Naive thymus-derived CD4-positive, alpha-beta T cell (primary cell): ENCODE measurements at regions not wholly inside any gene's neighbourhood (a gene's known extent, or its start where the extent isn't known, plus 50 kb on each side); places are given as distances from the start of the nearest gene placed in this dataset.

Experiments
- ATAC-seq: fragments of 150-1000 bp; cut with Tn5 transposase; 2 replicates; pipeline ENCODE4 v1.10.0; 2021; ENCODE audit warnings: mild to moderate bottlenecking, moderate library complexity
- CTCF ChIA-PET: fragments of 350-600 bp; sonication (Branson Sonifier 250); formaldehyde crosslinking; loops from one replicate; lab custom pipeline; 2021; ENCODE audit warnings: antibody characterized with exemption; lab: Charles Lee
- POLR2A ChIA-PET: fragments of 350-600 bp; sonication (Branson Sonifier 250); formaldehyde crosslinking; loops from one replicate; lab custom pipeline; 2021; ENCODE audit warnings: antibody characterized with exemption, inconsistent platforms; lab: Charles Lee
- DNase-seq, 9 donors: peaks; one replicate each; pipeline versions ENCODE4 v3.0.0 to v3.0.0-alpha.2; 2020 to 2022; ENCODE audit warnings: mixed read lengths in 1 of 9
- H3K27ac ChIP-seq: one replicate; pipeline ENCODE4 v1.7.0; 2013; ENCODE audit warnings: mild to moderate bottlenecking, low read depth, low read length, moderate library complexity
- H3K27me3 ChIP-seq, 2 donors: one replicate each; pipeline ENCODE4 v1.7.0; 2013; ENCODE audit warnings: low read length in 2 of 2, mild to moderate bottlenecking in 2 of 2, moderate library complexity in 2 of 2; ENCODE audit not compliant: control insufficient read depth in 2 of 2, insufficient read depth in 2 of 2
- H3K36me3 ChIP-seq, 3 experiments: 1 replicate in 2 of 3; 2 replicates in 1 of 3; pipeline ENCODE4 v1.7.0; 2013; ENCODE audit warnings: low read length in 3 of 3, mild to moderate bottlenecking in 3 of 3, moderate library complexity in 1 of 3; ENCODE audit not compliant: insufficient read depth in 3 of 3, control insufficient read depth in 2 of 3
- H3K4me1 ChIP-seq, 2 donors: one replicate each; pipeline ENCODE4 v1.7.0; 2013; ENCODE audit warnings: low read length in 2 of 2, mild to moderate bottlenecking in 2 of 2, moderate library complexity in 1 of 2; ENCODE audit not compliant: control insufficient read depth in 2 of 2, insufficient read depth in 2 of 2
- H3K4me3 ChIP-seq: 2 replicates; pipeline ENCODE4 v1.7.0; 2013; ENCODE audit warnings: mild to moderate bottlenecking, low read length
- H3K9me3 ChIP-seq, 3 experiments: 1 replicate in 2 of 3; 2 replicates in 1 of 3; pipeline ENCODE4 v1.7.0; 2013; ENCODE audit warnings: low read length in 3 of 3; ENCODE audit not compliant: control insufficient read depth in 2 of 3
- H3K27ac Mint-ChIP-seq, 9 donors: one replicate each; pipeline ENCODE4 v1.8.0; 2020 to 2022; ENCODE audit warnings: mixed read lengths in 9 of 9, mild to moderate bottlenecking in 8 of 9, moderate library complexity in 5 of 9, inconsistent platforms in 2 of 9
- H3K27me3 Mint-ChIP-seq, 5 donors: one replicate each; pipeline ENCODE4 v1.8.0; 2021 to 2022; ENCODE audit warnings: mixed read lengths in 5 of 5, mild to moderate bottlenecking in 1 of 5
- H3K36me3 Mint-ChIP-seq, 5 donors: one replicate each; pipeline ENCODE4 v1.8.0; 2020 to 2022; ENCODE audit warnings: mixed read lengths in 5 of 5, mild to moderate bottlenecking in 3 of 5, inconsistent platforms in 1 of 5
- H3K4me1 Mint-ChIP-seq, 7 donors: one replicate each; pipeline ENCODE4 v1.8.0; 2020 to 2022; ENCODE audit warnings: mixed read lengths in 7 of 7, mild to moderate bottlenecking in 3 of 7, inconsistent platforms in 1 of 7
- H3K4me3 Mint-ChIP-seq, 10 donors: one replicate each; pipeline ENCODE4 v1.8.0; 2020 to 2022; ENCODE audit warnings: mild to moderate bottlenecking in 10 of 10, mixed read lengths in 10 of 10, moderate library complexity in 6 of 10, inconsistent platforms in 2 of 10
- H3K9me3 Mint-ChIP-seq, 11 donors: one replicate each; pipeline ENCODE4 v1.8.0; 2020 to 2022; ENCODE audit warnings: mixed read lengths in 11 of 11, mild to moderate bottlenecking in 4 of 11, inconsistent platforms in 1 of 11, moderate library complexity in 1 of 11
- intact Hi-C, 2 donors: fragments of 100-400 bp; cut with micrococcal nuclease; formaldehyde crosslinking; loops; one replicate each; pipeline ENCODE4 v1.15.1; 2023

- no peak for ATAC-seq
- POLR2A ChIA-PET, result no interaction called here
- Mint-ChIP-seq H3K27me3 (no peaks in the 10 kb centered on the region), H3K9me3 (peaks cover 9 to 33% (median 17%) of the 10 kb centered on the region in 11 donors), H3K4me3 (no peak overlapping the region), H3K27ac (no peak overlapping the region), H3K36me3 (peaks cover 0 to 4% (median 0%) of the 10 kb centered on the region in 5 donors), H3K4me1 (no peaks in the 10 kb centered on the region)
- no peak overlapping the region for H3K4me3 ChIP-seq
- no peaks in the 10 kb centered on the region for H3K27me3 ChIP-seq
- DNase-seq, result no peak
- intact Hi-C loops, result no loop called here
- CTCF ChIA-PET, result no interaction called here
- H3K36me3 ChIP-seq, result no peaks in the 10 kb centered on the region
- no peak overlapping the region for H3K27ac ChIP-seq
- no peaks in the 10 kb centered on the region for H3K4me1 ChIP-seq
- no peaks in the 10 kb centered on the region for H3K9me3 ChIP-seq
Measured at GRCh38 chr3:963755-964154, 129.1 kb upstream of the CNTN6 start.

GRCh38 chr3:965826-966225 is 127.0 kb upstream of the CNTN6 start:
- no peak overlapping the region for H3K27ac Mint-ChIP-seq
- intact Hi-C loops, result no loop called here
- H3K4me1 Mint-ChIP-seq, result no peaks in the 10 kb centered on the region
- H3K4me3 ChIP-seq, result no peak overlapping the region
- ATAC-seq (no peak), DNase-seq (no peak)
- ChIA-PET POLR2A (no interaction called here), CTCF (no interaction called here)
- no peaks in the 10 kb centered on the region for H3K36me3 ChIP-seq
- no peaks in the 10 kb centered on the region for H3K9me3 ChIP-seq
- peaks cover 8 to 28% (median 11%) of the 10 kb centered on the region in 11 donors for H3K9me3 Mint-ChIP-seq
- peaks cover 0 to 4% (median 0%) of the 10 kb centered on the region in 5 donors for H3K36me3 Mint-ChIP-seq
- no peaks in the 10 kb centered on the region for H3K27me3 ChIP-seq
- no peak overlapping the region for H3K4me3 Mint-ChIP-seq
- H3K4me1 ChIP-seq, result no peaks in the 10 kb centered on the region
- no peaks in the 10 kb centered on the region for H3K27me3 Mint-ChIP-seq
- no peak overlapping the region for H3K27ac ChIP-seq

DNA sequence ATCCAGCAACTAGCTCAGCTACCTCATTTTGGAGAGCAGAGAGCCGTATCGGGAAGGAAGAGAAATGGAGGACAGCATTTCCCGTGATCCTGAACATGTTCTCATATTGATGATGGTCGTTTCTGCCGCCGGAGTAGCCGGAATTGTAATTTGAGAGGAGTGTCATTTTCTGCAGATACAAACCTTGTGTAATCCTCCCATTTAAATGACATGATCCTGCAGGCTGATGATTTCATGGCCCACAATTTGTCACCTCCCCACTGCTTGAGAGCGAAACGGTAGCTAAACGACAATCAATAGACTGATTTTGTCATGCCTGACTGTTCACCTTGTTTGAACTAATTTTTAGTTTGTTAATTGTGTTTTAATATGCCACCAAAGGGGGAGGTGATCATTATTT is 126.5 kb upstream of the CNTN6 start:
- ChIA-PET POLR2A (no interaction called here), CTCF (no interaction called here)
- Histone ChIP-seq H3K4me3 (no peak overlapping the region), H3K36me3 (no peaks in the 10 kb centered on the region), H3K4me1 (no peaks in the 10 kb centered on the region), H3K9me3 (no peaks in the 10 kb centered on the region), H3K27ac (no peak overlapping the region), H3K27me3 (no peaks in the 10 kb centered on the region)
- Mint-ChIP-seq H3K27ac (no peak overlapping the region), H3K4me1 (no peaks in the 10 kb centered on the region), H3K4me3 (no peak overlapping the region), H3K9me3 (peaks cover 8 to 32% (median 13%) of the 10 kb centered on the region in 11 donors), H3K27me3 (no peaks in the 10 kb centered on the region), H3K36me3 (peaks cover 0 to 4% (median 0%) of the 10 kb centered on the region in 5 donors)
- no peak for DNase-seq
- intact Hi-C loops, result no loop called here
- ATAC-seq, result no peak

- Histone ChIP-seq H3K27me3 (no peaks in the 10 kb centered on the region), H3K4me3 (no peak overlapping the region), H3K4me1 (no peaks in the 10 kb centered on the region), H3K9me3 (peaks cover 0 to 3% (median 0%) of the 10 kb centered on the region in 3 experiments), H3K27ac (no peak overlapping the region), H3K36me3 (no peaks in the 10 kb centered on the region)
- POLR2A ChIA-PET, result no interaction called here
- Mint-ChIP-seq H3K27ac (no peak overlapping the region), H3K4me3 (no peak overlapping the region), H3K36me3 (no peaks in the 10 kb centered on the region), H3K27me3 (no peaks in the 10 kb centered on the region), H3K9me3 (peaks cover 2 to 31% (median 12%) of the 10 kb centered on the region in 11 donors), H3K4me1 (no peaks in the 10 kb centered on the region)
- CTCF ChIA-PET, result no interaction called here
- no peak for ATAC-seq
- no peak for DNase-seq
- intact Hi-C loops, result no loop called here
Measured at GRCh38 chr3:973340-973739, 119.5 kb upstream of the CNTN6 start.

DNA sequence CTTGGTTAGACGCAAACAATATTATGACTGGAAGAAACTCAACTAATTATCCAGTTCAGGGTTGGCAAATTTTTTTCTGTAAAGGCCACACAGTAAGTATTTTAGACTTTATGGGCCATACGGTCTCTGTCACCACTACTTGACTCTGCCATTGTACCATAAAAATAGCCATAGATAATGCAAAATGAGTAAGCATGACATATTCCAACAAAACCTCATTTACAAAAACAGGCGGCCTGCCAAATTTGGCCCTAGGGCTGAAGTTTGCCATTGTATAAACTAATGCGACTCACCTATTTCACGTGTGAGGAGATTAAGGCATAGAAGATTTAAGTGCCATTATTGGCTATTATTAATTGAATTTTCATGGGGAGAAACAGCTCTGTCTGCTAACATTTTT is 116.8 kb upstream of the CNTN6 start:
- H3K36me3 Mint-ChIP-seq, result no peaks in the 10 kb centered on the region

DNA sequence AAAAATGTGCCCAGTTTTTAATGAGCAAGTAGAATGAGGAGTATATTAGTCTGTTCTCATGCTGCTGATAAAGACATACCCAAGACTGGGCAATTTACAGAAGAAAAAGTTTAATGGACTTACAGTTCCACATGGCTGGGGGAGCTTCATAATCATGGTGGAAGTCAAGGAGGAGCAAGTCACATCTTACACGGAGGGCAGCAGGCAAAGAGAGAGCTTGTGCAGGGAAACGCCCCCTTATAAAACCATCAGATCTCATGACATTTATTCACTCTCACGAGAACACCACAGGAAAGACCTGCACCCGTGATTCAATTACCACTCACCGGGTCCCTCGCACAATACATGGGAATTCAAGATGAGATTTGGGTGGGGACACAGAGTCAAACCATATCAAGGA is 111.7 kb upstream of the CNTN6 start:
- POLR2A ChIA-PET, result no interaction called here
- no peak for ATAC-seq
- intact Hi-C loops, result no loop called here
- no peak for DNase-seq
- Mint-ChIP-seq H3K9me3 (peaks cover 0 to 19% (median 8%) of the 10 kb centered on the region in 11 donors), H3K36me3 (no peaks in the 10 kb centered on the region), H3K4me3 (no peak overlapping the region), H3K4me1 (no peaks in the 10 kb centered on the region), H3K27ac (no peak overlapping the region), H3K27me3 (no peaks in the 10 kb centered on the region)
- Histone ChIP-seq H3K36me3 (no peaks in the 10 kb centered on the region), H3K9me3 (peaks cover 0 to 5% (median 0%) of the 10 kb centered on the region in 3 experiments), H3K27me3 (no peaks in the 10 kb centered on the region), H3K4me1 (no peaks in the 10 kb centered on the region), H3K27ac (no peak overlapping the region), H3K4me3 (no peak overlapping the region)
- CTCF ChIA-PET, result no interaction called here

More for the DNA sequence above, 116.8 kb upstream of the CNTN6 start:
- H3K27me3 ChIP-seq, result no peaks in the 10 kb centered on the region
- DNase-seq (no peak), ATAC-seq (no peak)
- peaks cover 0 to 33% (median 13%) of the 10 kb centered on the region in 11 donors for H3K9me3 Mint-ChIP-seq
- H3K27ac Mint-ChIP-seq, result no peak overlapping the region
- H3K4me3 Mint-ChIP-seq, result no peak overlapping the region
- H3K4me1 ChIP-seq, result no peaks in the 10 kb centered on the region
- H3K4me3 ChIP-seq, result no peak overlapping the region
- no peaks in the 10 kb centered on the region for H3K27me3 Mint-ChIP-seq
- no peak overlapping the region for H3K27ac ChIP-seq
- ChIA-PET POLR2A (no interaction called here), CTCF (no interaction called here)
- no peaks in the 10 kb centered on the region for H3K4me1 Mint-ChIP-seq
- intact Hi-C loops, result no loop called here
- H3K9me3 ChIP-seq, result peaks cover 0 to 9% (median 0%) of the 10 kb centered on the region in 3 experiments
- H3K36me3 ChIP-seq, result no peaks in the 10 kb centered on the region

- H3K9me3 ChIP-seq, result no peaks in the 10 kb centered on the region
- intact Hi-C loops, result no loop called here
- Mint-ChIP-seq H3K36me3 (no peaks in the 10 kb centered on the region), H3K27ac (no peak overlapping the region), H3K27me3 (no peaks in the 10 kb centered on the region), H3K4me3 (no peak overlapping the region), H3K9me3 (peaks cover 3 to 23% (median 11%) of the 10 kb centered on the region in 11 donors), H3K4me1 (no peaks in the 10 kb centered on the region)
- no peaks in the 10 kb centered on the region for H3K4me1 ChIP-seq
- POLR2A ChIA-PET, result no interaction called here
- no peak for DNase-seq
- no peaks in the 10 kb centered on the region for H3K27me3 ChIP-seq
- CTCF ChIA-PET, result no interaction called here
- no peak overlapping the region for H3K4me3 ChIP-seq
- no peaks in the 10 kb centered on the region for H3K36me3 ChIP-seq
- no peak overlapping the region for H3K27ac ChIP-seq
- no peak for ATAC-seq
Measured at GRCh38 chr3:988785-989184, 104.0 kb upstream of the CNTN6 start.
